H9 (cell line): ENCODE measurements at regions not wholly inside any gene's neighbourhood (a gene's known extent, or its start where the extent isn't known, plus 50 kb on each side); places are given as distances from the start of the nearest gene placed in this dataset.

Experiments used
- DNase-seq: peaks from one replicate; pipeline ENCODE4 v3.0.0-alpha.2; 2017
- H2AFZ ChIP-seq: one replicate; pipeline ENCODE4 v1.6.1; 2013; ENCODE audit warnings: mild to moderate bottlenecking, low read length, control low read depth, moderate library complexity
- H2AK5ac ChIP-seq: 2 replicates; pipeline ENCODE4 v1.6.1; 2013; ENCODE audit warnings: low read length, control low read depth, mixed read lengths; ENCODE audit not compliant: insufficient read length
- H2BK120ac ChIP-seq: one replicate; pipeline ENCODE4 v1.6.1; 2013; ENCODE audit warnings: low read depth, mild to moderate bottlenecking, low read length, control low read depth, inconsistent platforms; ENCODE audit not compliant: poor library complexity, severe bottlenecking
- H2BK12ac ChIP-seq: 2 replicates; pipeline ENCODE4 v1.6.1; 2013; ENCODE audit warnings: low read length, control low read depth, mixed read lengths, low read depth; ENCODE audit not compliant: insufficient read length
- H2BK15ac ChIP-seq: 2 replicates; pipeline ENCODE4 v1.6.1; 2013; ENCODE audit warnings: low read depth, low read length, control low read depth
- H2BK20ac ChIP-seq: one replicate; pipeline ENCODE4 v1.6.1; 2013; ENCODE audit warnings: low read depth, mild to moderate bottlenecking, low read length, control low read depth, inconsistent platforms; ENCODE audit not compliant: poor library complexity, severe bottlenecking
- H2BK5ac ChIP-seq: 2 replicates; pipeline ENCODE4 v1.6.1; 2013; ENCODE audit warnings: low read length, control low read depth, mixed read lengths; ENCODE audit not compliant: insufficient read length
- H3K14ac ChIP-seq: 2 replicates; pipeline ENCODE4 v1.6.1; 2013; ENCODE audit warnings: low read length, control low read depth; ENCODE audit not compliant: insufficient read depth
- H3K18ac ChIP-seq: 2 replicates; pipeline ENCODE4 v1.6.1; 2013; ENCODE audit warnings: low read depth, mild to moderate bottlenecking, mixed read lengths, low read length, control low read depth; ENCODE audit not compliant: insufficient read length
- H3K23ac ChIP-seq: 2 replicates; pipeline ENCODE4 v1.6.1; 2013; ENCODE audit warnings: low read length, control low read depth, mixed read lengths, low read depth; ENCODE audit not compliant: insufficient read length
- H3K23me2 ChIP-seq: 2 replicates; pipeline ENCODE4 v1.6.1; 2013; ENCODE audit warnings: low read depth, mild to moderate bottlenecking, mixed read lengths, low read length, control low read depth; ENCODE audit not compliant: insufficient read length, poor library complexity, severe bottlenecking
- H3K27ac ChIP-seq: 2 replicates; pipeline ENCODE4 v1.5.1; 2013; ENCODE audit warnings: low read length, control low read depth, mixed read lengths, low read depth; ENCODE audit not compliant: insufficient read length
- H3K27me3 ChIP-seq: 2 replicates; pipeline ENCODE4 v1.6.1; 2013; ENCODE audit warnings: low read length, control low read depth, inconsistent platforms; ENCODE audit not compliant: insufficient read depth
- H3K4ac ChIP-seq: 2 replicates; pipeline ENCODE4 v1.6.1; 2013; ENCODE audit warnings: low read depth, mild to moderate bottlenecking, control low read depth, inconsistent platforms, low read length, moderate library complexity
- H3K4me1 ChIP-seq: 2 replicates; pipeline ENCODE4 v1.6.1; 2013; ENCODE audit warnings: low read length, control low read depth, inconsistent platforms; ENCODE audit not compliant: insufficient read depth
- H3K4me2 ChIP-seq: 2 replicates; pipeline ENCODE4 v1.6.1; 2013; ENCODE audit warnings: low read length, control low read depth, mixed read lengths; ENCODE audit not compliant: insufficient read length, insufficient read depth
- H3K56ac ChIP-seq: 2 replicates; pipeline ENCODE4 v1.6.1; 2013; ENCODE audit warnings: low read depth, mild to moderate bottlenecking, mixed read lengths, low read length, control low read depth; ENCODE audit not compliant: insufficient read length
- H3K79me1 ChIP-seq: 2 replicates; pipeline ENCODE4 v1.6.1; 2013; ENCODE audit warnings: low read depth, mild to moderate bottlenecking, moderate library complexity, low read length, control low read depth, inconsistent platforms; ENCODE audit not compliant: insufficient read depth, poor library complexity, severe bottlenecking
- H3K79me2 ChIP-seq: 2 replicates; pipeline ENCODE4 v1.6.1; 2013; ENCODE audit warnings: low read length, control low read depth, inconsistent platforms; ENCODE audit not compliant: insufficient read depth
- H3K9ac ChIP-seq: 2 replicates; pipeline ENCODE4 v1.6.1; 2013; ENCODE audit warnings: low read length, control low read depth, mixed read lengths; ENCODE audit not compliant: insufficient read length; ENCODE audit errors: extremely low read depth
- H3K9me3 ChIP-seq: one replicate; pipeline ENCODE4 v1.6.1; 2013; ENCODE audit warnings: low read depth, low read length, inconsistent platforms; ENCODE audit not compliant: control insufficient read depth
- H3T11ph ChIP-seq: one replicate; pipeline ENCODE4 v1.6.1; 2013; ENCODE audit warnings: mild to moderate bottlenecking, low read length, control low read depth, inconsistent platforms
- H4K20me1 ChIP-seq: one replicate; pipeline ENCODE4 v1.6.1; 2013; ENCODE audit not compliant: control insufficient read depth, insufficient read length, insufficient read depth
- H4K5ac ChIP-seq: 2 replicates; pipeline ENCODE4 v1.6.1; 2013; ENCODE audit warnings: low read depth, mild to moderate bottlenecking, mixed read lengths, low read length, control low read depth; ENCODE audit not compliant: insufficient read length
- H4K8ac ChIP-seq: replicated peaks from 2 replicates; pipeline ENCODE4 v1.6.1; 2013; ENCODE audit warnings: low read length, control low read depth, mixed read lengths, low read depth; ENCODE audit not compliant: insufficient read length
- H4K91ac ChIP-seq: 2 replicates; pipeline ENCODE4 v1.6.1; 2013; ENCODE audit warnings: low read depth, mild to moderate bottlenecking, moderate library complexity, mixed read lengths, low read length, control low read depth; ENCODE audit not compliant: insufficient read length
- H3K27ac Mint-ChIP-seq, 3 experiments: 2 replicates in 2 of 3; 3 replicates in 1 of 3; pipeline ENCODE4 v1.8.0; 2020 to 2021; ENCODE audit warnings: mixed read lengths in 3 of 3, mild to moderate bottlenecking in 1 of 3, moderate library complexity in 1 of 3
- H3K27me3 Mint-ChIP-seq: 2 replicates; pipeline ENCODE4 v1.8.0; 2021; ENCODE audit warnings: low read depth, mild to moderate bottlenecking, moderate library complexity, mixed read lengths
- H3K36me3 Mint-ChIP-seq, 3 experiments: 2 replicates in 2 of 3; 3 replicates in 1 of 3; pipeline ENCODE4 v1.8.0; 2020 to 2021; ENCODE audit warnings: low read depth in 3 of 3, mixed read lengths in 3 of 3; ENCODE audit not compliant: insufficient read depth in 1 of 3
- H3K4me1 Mint-ChIP-seq, 2 experiments: 2 replicates each; pipeline ENCODE4 v1.8.0; 2020; ENCODE audit warnings: mixed read lengths in 2 of 2
- H3K4me3 Mint-ChIP-seq, 2 experiments: 2 replicates in 1 of 2; 3 replicates in 1 of 2; pipeline ENCODE4 v1.8.0; 2020 to 2021; ENCODE audit warnings: mild to moderate bottlenecking in 2 of 2, mixed read lengths in 2 of 2, moderate library complexity in 1 of 2
- H3K9me3 Mint-ChIP-seq, 2 experiments: 2 replicates in 1 of 2; 3 replicates in 1 of 2; pipeline ENCODE4 v1.8.0; 2020; ENCODE audit warnings: mild to moderate bottlenecking in 2 of 2, mixed read lengths in 2 of 2, moderate library complexity in 1 of 2
- WGBS: extraction: QIAGEN DNeasy Blood & Tissue Kit; methylation state at CpG from one replicate; pipeline ENCODE4 v1.1.7; 2013; ENCODE audit warnings: missing lambda C conversion rate, low lambda C conversion rate, mixed read lengths; ENCODE audit not compliant: insufficient read length; ENCODE audit errors: extremely low coverage; 5-methylcytosine and 5-hydroxymethylcytosine counted together
- TF ChIP-seq, protein P1 (sequence below): fragments of 200-600 bp; sonication (generic); conservative IDR thresholded peaks from 3 replicates; pipeline ENCODE4 v1.8.0; 2021; ENCODE audit warnings: antibody characterized with exemption, mild to moderate bottlenecking

DNA sequence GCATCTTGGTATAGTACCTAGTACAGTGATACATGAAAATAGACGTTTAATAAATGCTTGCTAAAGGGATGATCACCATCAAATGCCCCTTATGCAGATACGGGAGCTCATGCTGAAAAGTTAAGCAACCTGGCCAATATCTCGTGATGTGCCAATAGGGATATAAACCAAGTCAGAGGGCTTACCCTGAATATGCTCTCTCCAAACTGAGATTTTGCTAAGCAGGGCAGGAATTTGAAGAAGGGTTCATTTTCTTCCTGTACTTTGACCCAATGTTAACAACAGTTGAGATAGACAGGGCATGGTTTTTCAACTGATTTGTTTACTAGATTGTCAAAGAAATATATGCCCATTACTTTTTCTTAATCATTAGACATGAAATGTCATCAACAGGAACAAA is 219.3 kb upstream of the PREP start:
- H3K56ac ChIP-seq, result no peak overlapping the region
- no peak overlapping the region for H4K5ac ChIP-seq
- H3K18ac ChIP-seq, result no peak overlapping the region
- H3K23me2 ChIP-seq, result no peaks in the 10 kb centered on the region
- no peak overlapping the region for H3K14ac ChIP-seq
- H3K4me1 Mint-ChIP-seq, result no peaks in the 10 kb centered on the region
- H3K9me3 Mint-ChIP-seq, result peaks cover 0 to 2% of the 10 kb centered on the region in 2 experiments; a peak in 1 of 5 replicates
- H3K4me2 ChIP-seq, result no peak overlapping the region
- H3K27ac Mint-ChIP-seq, result no peak overlapping the region
- no peak overlapping the region for H4K8ac ChIP-seq
- no peak overlapping the region for H2AFZ ChIP-seq
- H3K4me3 Mint-ChIP-seq, result no peak overlapping the region
- H2AK5ac ChIP-seq, result no peak overlapping the region
- no CpG with 5 or more reads among the region's 3 CpGs for WGBS
- H3K36me3 Mint-ChIP-seq, result no peaks in the 10 kb centered on the region
- no peaks in the 10 kb centered on the region for H3K4me1 ChIP-seq
- no peak overlapping the region for H3K4ac ChIP-seq
- H4K91ac ChIP-seq, result no peak overlapping the region
- no peak overlapping the region for H3K23ac ChIP-seq
- no peak overlapping the region for H2BK12ac ChIP-seq
- H2BK5ac ChIP-seq, result no peak overlapping the region
- no peaks in the 10 kb centered on the region for H3K79me2 ChIP-seq
- H3K27me3 Mint-ChIP-seq, result no peaks in the 10 kb centered on the region
- H2BK120ac ChIP-seq, result no peak overlapping the region
- H3K9me3 ChIP-seq, result no peaks in the 10 kb centered on the region
- H3K9ac ChIP-seq, result no peak overlapping the region
- H2BK15ac ChIP-seq, result no peak overlapping the region
- TF ChIP-seq, protein P1, sequence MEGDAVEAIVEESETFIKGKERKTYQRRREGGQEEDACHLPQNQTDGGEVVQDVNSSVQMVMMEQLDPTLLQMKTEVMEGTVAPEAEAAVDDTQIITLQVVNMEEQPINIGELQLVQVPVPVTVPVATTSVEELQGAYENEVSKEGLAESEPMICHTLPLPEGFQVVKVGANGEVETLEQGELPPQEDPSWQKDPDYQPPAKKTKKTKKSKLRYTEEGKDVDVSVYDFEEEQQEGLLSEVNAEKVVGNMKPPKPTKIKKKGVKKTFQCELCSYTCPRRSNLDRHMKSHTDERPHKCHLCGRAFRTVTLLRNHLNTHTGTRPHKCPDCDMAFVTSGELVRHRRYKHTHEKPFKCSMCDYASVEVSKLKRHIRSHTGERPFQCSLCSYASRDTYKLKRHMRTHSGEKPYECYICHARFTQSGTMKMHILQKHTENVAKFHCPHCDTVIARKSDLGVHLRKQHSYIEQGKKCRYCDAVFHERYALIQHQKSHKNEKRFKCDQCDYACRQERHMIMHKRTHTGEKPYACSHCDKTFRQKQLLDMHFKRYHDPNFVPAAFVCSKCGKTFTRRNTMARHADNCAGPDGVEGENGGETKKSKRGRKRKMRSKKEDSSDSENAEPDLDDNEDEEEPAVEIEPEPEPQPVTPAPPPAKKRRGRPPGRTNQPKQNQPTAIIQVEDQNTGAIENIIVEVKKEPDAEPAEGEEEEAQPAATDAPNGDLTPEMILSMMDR, result no peak
- H3K79me1 ChIP-seq, result no peaks in the 10 kb centered on the region
- no peaks in the 10 kb centered on the region for H4K20me1 ChIP-seq
- H3K27me3 ChIP-seq, result no peaks in the 10 kb centered on the region
- DNase-seq, result no peak
- H3K27ac ChIP-seq, result no peak overlapping the region
- no peak overlapping the region for H3T11ph ChIP-seq
- no peak overlapping the region for H2BK20ac ChIP-seq
